ENCODE measurements at regions not wholly inside any gene's neighbourhood (a gene's known extent, or its start where the extent isn't known, plus 50 kb on each side); places are given as distances from the start of the nearest gene placed in this dataset.

GRCh38 chr6:113143206-113143605, 713.9 kb upstream of the MARCKS start:
- TF ChIP-seq CTCF (IDR thresholded peaks at IDR 0.05; ENCODE audit: low read length) (no peak), EZH2 (IDR thresholded peaks at IDR 0.05; ENCODE audit: borderline replicate concordance, low read length) (no peak)
